GM11168 (cell line): ENCODE measurements at regions not wholly inside any gene's neighbourhood (a gene's known extent, or its start where the extent isn't known, plus 50 kb on each side); places are given as distances from the start of the nearest gene placed in this dataset.
"Not testable (repeated sequence)": the region's sequence is repeated elsewhere in the genome, so short reads cannot be mapped to it uniquely, and the experiment has no call there.

Source experiments
- in situ Hi-C: fragments of 300-500 bp; cut with MboI; formaldehyde crosslinking; loops from one replicate; pipeline ENCODE4 v1.12.0; 2022; ENCODE audit warnings: low sequenced_read_pairs; ENCODE audit not compliant: unreplicated experiment

DNA sequence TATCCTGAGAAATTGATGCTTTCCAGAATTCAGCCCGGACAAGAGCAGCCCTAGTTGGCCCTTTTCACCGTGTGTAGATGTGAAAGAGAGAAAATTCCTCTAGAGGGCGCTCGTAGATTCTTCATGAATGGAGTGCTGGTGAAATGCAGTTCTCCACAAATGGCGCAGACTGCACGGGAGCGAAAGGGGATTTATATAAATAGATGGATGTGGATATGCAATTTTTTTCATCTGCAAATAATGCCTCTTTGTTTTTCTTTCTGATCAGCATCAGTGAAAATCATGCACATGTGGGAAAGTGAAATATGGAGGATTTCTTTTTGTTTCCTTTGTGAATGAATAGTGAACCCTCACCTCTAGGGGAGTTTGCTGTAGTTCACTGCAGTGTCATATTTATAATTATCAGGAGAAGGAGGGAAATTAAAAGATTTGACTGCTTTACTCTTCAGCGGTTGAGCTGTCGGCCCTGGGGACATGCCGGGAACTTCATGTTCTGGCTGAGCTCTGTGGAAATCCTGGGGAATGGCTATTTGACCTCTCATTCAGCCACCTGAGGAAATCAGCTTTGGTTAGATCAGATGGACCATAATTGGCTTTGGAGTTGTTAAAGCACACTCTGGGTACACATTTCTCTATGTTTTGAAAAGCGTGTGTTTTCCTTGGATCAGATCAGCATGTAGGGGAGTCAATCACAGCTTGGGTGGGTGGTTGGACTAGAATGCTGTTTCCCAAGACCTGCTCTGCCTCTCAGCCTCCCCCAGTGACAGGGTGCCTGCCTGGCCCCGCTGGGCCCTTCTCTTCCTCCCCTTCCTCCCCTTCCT lies 115.0 kb upstream of the SHISA3 start:
- in situ Hi-C loops: no loop called here

DNA sequence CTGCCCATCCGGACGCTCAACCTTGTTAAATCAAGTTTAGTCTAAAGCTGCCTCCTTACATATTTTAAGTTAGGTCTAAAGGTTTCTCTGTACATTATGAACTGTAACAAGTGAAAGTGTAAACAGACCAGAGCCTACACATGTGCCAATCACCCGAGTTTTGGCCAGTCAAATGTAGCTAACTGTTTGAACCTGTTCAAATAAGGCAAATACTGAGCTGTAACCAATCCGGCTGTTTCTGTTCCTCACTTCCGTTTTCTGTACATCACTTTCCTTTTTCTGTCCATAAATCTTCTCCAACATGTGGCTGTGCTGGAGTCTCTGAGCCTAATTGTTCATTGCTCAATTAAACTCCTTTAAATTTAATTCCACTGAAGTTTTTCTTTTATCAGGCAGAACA lies 113.3 kb upstream of the SHISA3 start:
- in situ Hi-C loops: no loop called here

DNA sequence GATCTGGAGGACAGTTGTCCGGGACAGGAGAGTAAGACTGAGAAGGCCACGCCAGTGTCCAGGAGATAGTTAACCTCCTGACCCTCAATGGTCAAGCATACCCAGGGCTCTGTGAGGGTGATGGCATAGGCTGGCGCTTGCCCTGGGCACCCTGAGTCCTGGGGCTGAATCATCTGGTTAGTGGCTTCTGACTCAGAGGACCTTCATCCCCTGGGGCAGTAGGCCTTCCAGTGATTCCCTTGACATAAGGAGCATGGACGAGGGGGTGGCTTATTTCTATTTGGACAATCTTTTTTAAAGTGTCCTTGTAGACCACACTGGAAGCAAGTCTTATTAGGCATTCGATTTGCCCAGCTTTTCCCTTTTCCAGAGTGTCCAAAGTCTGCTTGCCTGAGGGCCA lies 108.4 kb upstream of the SHISA3 start:
- in situ Hi-C loops: not testable (repeated sequence)

DNA sequence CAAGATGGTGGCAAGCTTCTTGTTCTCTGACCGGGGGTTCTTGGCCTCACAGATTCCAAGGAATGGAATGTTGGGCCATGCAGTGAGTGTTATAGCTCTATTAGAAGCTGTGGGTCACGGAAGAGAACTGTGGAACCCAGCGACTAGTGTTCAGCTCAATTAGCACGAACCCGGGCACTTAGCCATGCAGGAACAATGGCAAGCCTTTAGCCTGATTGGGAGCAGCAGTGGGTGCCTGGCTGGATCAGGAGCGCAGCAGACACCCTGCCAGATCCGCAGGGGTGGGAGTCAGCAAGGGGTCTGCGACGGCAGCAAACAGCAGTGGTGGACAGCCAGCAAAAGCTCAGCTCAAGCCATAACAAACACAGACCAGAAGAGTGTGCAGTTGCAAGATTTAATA lies 105.1 kb upstream of the SHISA3 start:
- in situ Hi-C loops: not testable (repeated sequence)

DNA sequence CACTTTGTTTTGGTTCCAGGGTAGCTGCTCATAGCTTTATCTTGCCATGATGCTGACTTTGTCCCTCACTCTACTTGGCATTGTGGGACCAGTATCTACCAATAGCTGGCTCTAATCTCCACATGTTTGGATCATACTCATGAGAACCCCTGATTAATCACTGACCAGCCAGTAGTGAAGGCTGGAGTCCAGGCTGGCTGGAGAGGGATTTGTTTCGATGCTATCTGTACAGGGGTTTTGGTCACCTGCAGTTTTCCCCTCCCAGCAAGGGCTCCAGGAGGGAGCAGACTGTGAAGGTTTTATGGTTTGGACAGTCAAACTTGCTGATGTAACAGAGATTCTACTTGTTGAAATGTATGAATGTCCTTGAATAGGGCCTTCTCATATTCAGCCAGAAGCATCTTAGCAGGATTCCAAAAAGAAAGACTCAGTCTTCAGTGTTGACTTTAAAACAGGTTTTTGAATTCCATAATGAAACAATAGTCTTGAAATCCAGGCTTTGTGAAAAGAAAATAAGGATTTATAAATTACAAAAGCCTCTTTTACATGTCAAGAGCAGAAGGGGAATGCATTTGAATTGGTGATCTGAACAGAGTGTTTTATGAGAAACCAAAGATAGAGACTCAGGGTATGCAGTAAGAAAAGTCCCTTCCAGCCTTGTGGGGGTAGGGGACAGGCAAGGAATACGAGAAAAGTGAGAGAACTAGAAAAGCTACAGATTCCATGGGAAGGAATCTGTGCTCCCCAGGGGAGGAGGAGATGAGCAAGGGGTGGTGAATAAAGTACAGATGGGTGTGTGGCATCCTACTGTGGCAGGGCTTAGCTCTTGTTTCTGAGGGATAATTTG lies 103.1 kb upstream of the SHISA3 start:
- in situ Hi-C loops: no loop called here

DNA sequence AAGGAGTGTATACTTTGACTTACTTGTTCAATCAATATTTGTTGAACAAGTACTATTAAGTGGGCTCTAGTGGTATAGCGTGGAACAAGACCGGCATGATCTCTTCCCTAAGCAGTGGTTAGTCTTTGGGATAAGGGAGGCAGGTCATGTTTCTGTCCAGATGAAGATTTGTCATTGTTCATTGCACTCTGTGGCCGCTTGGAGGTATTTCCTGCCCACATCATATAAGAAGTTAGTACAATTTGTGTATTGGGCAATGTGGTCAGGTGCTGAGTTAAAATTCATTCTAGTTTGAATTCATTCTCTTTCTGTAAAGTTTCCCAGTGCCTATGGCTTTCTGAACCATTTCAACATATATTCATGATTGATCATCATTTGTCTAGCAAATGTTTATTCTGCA lies 101.1 kb upstream of the SHISA3 start:
- in situ Hi-C loops: no loop called here

DNA sequence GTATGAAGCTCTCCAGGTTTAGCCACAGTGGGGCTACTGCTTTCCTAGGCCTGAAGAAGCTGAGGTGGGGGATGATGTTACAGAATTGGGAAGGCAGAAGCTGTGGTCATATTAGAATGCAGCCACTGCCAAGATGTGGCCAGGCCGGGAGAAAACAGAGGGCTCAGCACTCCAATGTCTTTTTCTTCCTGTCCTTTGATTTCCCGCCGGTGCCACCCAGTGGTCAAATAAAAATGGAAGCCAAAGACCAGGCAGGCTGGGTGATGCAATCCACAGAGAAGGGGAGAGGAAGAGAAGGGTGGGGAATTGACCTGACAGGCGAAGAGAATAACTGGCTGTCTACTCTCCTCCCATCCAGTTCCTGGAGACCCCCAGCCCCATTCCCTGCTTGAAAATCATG lies 94.9 kb upstream of the SHISA3 start:
- in situ Hi-C loops: no loop called here

DNA sequence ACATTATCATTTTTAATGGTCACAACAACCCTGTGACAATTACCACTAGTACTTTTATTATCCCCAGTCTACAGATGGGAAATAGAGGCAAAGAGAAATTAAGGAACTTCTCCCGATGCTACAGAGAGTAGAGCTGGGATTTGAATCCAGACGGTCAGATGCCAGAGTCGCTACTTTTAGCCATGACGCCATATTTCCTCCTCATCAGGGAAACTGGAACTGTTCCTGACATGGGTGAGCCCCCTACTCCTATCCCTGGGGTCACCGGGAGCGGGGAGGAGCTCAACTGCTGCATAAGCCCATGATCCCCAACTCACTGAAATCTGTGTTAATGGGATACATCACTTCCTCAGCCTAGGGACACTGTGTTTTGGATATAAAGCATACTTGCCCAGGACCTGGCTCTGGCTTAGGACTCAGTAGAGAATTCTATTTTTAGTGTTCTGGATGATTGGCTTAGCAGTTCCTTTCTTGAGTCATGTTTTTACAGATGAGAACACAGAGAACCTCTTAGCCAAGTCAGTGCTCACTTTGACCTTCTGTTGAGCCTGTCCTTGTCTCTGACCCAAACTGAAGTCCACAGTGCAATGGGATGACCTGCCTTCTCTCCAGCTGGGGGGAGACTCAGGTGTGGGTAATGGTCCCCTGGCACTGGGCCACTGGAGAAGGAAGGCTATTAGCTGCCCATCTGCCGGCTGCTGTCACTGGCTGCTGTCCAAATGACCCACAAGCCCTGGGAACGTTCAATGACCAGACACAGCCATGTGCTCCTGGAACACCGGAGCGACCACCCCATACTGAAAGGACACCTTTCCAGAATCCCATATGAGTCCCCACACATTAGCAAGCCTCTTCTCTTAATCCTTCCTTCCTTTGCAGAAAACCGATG lies 90.8 kb upstream of the SHISA3 start:
- in situ Hi-C loops: no loop called here

DNA sequence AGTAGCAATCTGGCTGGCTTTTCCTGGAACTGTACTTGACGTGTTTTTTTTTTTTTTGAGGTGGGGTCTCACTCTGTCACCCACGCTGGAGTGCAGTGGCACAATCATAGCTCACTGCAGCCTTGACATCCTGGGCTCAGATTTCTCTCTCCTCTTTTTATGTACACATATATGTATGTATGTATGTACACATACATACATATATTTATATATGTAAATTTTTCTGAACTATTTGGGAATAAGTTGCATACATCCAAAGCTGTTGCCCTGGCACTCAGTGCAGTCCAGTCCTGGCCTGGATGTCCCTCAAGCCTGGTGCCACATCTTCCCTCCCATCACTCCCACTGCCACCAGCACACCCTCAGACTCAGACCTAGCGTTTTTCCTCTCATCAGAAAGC lies 89.0 kb upstream of the SHISA3 start:
- in situ Hi-C loops: no loop called here

DNA sequence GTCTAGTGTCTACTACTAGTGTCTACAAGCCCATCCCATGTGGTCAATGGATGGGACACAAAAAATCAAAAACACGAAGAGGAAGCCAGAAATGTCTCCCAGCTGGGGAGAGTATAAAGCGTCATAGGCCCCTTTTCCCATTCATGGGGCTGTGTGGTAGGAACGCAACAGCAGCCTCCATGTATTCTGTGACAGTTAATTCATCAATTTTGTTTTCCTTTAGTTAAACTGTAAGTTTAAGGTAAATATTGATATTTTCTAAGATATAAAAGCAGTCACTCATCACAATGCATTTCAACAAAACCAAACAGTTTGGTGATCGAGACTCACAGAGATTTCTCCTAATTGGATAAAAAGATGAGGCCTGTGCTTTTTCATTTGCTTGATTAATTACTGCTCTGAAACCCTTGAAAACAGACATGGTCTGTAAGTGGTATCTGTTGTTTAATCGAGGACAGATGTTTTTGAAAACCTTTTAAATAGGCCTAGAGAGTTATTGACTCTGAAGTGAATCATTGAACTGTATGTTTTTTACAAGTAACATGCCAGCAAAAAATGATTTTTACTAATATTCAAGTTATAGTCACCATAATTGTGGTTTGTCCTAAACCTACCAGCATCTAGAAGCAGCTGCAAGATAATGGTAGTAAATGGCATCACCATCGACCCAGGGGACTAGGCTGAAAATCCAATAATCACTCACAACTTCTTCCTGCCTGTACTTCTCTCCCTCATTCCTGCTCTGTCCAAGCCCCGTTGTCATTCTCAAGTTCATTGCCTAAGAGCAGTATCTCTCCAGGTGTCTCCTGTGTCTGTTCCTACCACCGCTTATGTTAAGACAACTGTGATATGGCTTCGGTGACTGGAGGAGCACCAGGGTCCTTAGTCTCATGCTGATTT lies 87.7 kb upstream of the SHISA3 start:
- in situ Hi-C loops: no loop called here

DNA sequence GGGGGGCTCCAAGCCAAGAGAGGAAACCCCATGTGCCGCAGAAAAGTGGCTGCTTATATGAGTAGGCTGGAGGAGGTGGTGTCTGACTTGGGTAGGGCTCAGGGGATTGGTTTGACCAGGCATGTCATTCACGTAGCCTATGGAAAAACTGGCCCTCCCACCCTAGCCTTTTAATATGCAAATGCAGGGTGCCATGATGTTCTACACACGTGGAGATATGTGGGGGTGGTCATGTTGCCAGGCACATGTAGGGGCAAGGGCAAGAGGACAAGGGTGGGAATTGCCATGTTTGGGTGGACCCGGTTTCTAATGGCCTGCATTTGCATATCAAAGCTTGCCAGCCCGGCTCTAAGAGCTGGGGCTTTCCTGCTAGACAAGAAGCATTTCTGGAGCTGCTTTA lies 86.9 kb upstream of the SHISA3 start:
- in situ Hi-C loops: no loop called here

DNA sequence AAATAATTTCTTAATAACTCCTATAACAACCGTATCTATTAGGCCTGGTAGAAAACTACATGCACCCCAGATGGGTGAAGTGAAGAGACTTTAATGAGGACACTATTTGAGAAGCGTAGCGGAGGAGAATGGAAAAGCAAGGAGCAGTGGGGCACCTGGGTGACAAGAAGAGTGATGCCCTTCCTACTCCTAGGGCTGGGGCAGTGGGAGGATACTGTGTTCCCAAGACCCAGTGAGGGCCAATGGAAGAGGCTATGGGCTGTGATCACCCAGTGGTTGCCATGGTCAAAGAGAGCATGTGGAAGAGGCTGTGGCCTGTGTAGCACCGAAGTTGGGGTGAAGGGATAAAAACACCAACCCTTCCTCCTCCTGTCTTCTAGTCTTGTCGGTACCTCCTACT lies 86.5 kb upstream of the SHISA3 start:
- in situ Hi-C loops: no loop called here

DNA sequence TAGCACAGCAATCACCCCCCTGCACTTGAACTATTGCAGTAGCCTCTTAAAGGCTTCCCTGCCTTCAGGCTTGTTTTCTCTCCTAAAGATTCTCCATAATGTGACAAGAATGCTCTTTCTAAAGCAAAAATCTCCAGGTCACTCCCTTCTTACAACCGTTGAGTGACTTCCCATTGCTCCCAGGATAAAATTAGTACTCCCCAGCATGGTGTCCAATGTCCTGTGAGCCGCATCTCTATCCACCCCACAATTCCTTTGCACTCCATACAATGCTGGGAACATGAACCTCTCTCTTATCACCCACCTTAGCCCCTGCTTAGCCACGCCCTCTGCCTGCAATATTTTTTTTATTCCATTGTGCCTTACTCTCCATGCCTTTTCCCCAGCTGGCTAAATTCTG lies 85.7 kb upstream of the SHISA3 start:
- in situ Hi-C loops: no loop called here

DNA sequence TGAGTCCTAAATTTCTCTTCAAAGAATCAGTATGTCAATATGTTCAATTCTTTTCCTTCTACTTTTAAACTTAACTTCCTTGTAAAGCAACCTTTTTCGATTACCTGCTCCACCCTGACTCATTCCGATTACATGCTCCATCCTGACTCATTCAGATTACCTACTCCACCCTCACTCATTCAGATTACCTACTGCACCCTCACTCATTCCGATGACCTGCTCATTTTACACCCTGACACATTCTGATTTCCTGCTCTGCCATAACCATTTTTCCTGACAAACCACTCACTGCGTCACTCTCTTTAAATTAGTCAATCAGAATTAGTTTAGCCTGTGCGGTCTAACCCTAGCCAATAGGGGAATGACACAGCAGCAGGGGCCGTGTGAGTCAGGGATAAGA lies 83.9 kb upstream of the SHISA3 start:
- in situ Hi-C loops: not testable (repeated sequence)

DNA sequence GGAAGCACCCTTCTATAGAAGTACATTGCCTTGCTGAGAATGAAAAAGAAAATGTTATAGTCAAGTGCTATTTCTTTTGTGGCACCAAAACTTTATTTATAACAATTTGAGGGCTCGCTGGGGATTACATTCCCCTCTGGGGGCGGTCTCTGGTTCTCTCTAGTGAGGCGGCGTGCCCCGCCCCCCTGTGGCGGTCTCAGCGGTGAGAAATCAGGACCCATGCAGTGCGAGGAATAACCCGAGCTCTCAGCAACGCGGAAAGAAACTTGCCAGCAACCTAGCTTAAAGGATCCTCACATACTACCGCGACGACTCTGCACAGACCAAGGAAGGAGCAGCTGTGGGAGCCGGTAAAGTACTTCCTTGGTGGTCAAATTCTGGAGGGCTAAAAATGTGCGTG lies 83.4 kb upstream of the SHISA3 start:
- in situ Hi-C loops: no loop called here

DNA sequence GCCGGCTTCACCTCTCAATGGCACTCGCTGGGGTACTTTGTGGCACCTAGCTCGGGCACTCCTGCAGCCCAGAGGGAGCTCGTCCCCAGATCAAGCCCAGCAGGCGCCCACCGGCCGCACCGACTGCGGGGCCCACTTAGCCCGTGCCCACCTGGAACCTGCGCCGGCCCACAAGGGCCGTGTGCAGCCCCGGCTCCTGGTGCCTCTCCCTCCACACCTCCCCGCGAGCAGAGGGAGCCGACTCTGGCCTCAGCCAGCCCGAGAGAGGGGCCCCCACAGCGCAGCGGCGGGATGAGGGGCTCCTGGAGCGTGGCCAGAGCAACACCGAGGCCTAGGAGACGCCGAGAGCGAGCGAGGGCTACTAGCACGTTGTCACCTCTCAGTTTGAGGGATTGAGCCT lies 82.1 kb upstream of the SHISA3 start:
- in situ Hi-C loops: no loop called here

DNA sequence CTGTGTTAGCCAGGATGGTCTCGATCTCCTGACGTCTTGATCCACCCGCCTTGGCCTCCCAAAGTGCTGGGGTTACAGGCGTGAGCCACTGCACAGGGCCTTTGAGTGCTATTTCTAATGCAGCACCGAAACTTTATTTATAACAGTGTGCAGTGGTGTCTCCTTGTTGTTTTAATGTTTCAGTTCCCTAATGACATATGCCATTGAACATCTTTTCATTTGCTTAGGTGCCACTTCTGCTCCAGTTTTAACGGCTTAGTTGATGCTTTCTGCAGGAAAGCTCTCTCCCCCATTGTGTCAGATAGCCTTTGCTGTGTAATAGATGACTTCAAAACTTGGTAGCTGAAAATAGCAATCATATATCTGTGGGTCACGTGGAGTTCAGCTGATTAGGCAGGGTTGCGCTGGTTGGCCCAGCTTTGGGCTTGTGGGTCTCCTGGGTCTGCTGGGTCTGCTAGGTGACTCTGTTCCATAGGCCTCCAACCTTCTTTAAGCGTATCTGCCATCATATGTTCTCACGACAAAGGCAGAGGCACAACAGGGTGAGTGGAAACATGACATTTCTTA lies 76.4 kb upstream of the SHISA3 start:
- in situ Hi-C loops: no loop called here

DNA sequence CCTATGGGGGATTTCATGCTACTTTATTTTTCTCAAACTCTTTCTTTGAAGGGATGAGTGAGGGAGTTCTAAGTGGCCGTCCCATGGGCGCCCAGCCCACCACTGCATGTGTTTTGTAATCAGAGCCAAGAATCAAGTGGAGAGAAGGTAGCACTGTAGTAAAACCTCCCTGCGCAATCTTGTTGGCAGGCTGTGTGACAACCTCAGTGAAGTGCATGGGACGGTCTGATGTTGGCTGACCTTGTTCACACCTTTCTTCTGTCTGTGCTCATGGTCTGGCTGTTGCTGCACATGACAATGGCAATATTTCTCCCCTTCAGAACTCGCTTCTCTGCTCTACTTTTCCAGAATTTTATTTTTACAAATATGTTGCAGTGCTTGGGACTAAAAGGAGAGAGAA lies 71.2 kb upstream of the SHISA3 start:
- in situ Hi-C loops: no loop called here

DNA sequence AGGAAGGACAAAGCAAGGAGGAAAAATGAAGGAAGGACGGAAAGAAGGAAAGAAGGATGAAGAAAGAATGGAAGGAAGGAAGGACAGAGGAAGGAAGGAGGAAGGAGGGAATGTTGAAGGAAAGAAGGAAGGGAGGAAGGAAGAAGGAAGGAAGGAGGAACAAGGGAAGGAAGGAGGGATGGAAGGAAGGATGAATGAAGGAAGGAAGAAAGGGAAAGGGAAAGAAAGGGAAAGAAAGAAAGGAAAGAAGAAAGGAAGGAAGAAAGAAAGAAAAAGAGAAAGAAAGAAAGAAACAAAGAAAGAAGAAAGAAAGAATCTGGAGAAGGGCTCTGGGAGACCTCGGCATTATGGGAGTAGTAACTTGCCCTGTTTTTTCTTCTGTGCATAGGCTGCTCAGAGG lies 70.8 kb upstream of the SHISA3 start:
- in situ Hi-C loops: no loop called here
